GM21737 (cell line): ENCODE measurements at regions not wholly inside any gene's neighbourhood (a gene's known extent, or its start where the extent isn't known, plus 50 kb on each side); places are given as distances from the start of the nearest gene placed in this dataset.
"Not testable (repeated sequence)": the region's sequence is repeated elsewhere in the genome, so short reads cannot be mapped to it uniquely, and the experiment has no call there.

Source experiments
- ATAC-seq: cut with Tn5 transposase; IDR thresholded peaks from one replicate; pipeline ENCODE4 v1.9.1; 2021; ENCODE audit warnings: mild to moderate bottlenecking, moderate library complexity; ENCODE audit not compliant: unreplicated experiment

DNA sequence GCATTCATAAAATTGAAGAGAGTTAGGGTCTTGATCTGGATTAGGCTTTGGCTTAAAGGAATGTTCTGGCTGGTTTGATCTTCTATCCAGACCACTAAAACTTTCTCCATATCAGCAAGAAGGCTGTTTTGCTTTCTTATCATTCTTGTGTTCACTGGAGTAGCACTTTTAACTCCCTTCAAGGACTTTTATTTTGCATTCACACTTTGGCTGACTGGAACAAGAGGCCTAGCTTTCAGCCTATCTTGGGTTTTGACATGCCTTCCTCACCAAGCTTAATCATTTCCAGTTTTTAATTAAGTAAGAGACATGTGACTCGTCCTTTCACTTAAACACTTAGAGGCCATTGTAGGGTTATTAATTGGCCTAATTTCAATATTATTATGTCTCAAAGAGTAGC, 190.3 kb downstream of the RAB11FIP2 start:
- not testable (repeated sequence) for ATAC-seq

DNA sequence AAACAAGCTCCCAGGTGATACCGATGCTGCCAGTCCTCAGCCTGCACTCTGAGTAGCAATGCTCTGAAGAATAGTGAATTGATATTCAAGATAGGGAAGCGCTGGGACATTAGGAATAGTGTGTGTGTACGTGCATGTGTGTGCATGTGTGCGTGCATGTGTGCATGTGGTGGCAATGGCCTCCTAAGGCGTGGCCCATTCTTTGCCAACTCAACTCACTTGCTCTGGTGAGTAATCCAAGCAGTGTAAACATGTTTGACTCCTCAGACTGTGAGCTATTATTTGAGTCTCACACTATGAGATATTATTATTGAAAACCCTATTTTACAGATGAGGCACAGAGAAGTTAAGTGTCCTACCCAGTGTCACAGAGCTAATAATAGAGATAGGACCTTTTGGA, 186.6 kb downstream of the RAB11FIP2 start:
- no peak for ATAC-seq

DNA sequence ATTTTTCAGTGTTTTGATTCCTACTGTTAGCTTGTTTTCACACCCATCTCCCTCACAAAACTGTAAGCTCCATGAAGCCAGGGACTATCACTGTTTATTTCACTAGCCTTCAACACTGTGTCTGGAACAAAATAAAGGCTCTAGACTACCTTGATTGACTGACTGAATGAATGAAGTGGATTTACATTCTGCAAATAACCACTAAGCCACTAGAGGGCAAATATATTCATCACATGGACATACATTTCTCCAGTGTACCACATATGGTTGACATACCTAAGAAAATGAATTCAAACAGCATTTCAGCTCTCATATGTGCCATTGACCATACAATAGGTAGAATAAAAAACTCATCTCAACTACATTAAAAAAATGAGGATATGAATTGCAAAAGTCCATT, 185.9 kb downstream of the RAB11FIP2 start:
- ATAC-seq = no peak

DNA sequence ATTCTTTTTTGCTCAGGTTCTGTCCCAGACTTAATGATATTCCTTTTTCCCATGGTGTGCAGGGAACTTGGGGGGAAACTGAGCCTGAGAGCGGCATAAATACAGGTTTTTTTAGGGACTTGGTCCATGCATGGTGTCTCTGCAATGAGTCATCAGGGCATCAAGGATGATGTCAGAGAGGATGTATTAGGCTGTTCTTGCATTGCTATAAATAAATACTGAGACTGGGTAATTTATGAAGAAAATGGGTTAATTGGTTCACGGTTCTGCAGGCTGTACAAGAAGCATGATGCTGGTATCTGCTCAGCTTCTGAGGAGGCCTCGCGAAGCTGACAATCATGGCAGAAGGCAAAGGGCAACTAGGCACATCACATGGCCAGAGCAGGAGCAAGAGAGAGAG, 185.4 kb downstream of the RAB11FIP2 start:
- no peak for ATAC-seq

DNA sequence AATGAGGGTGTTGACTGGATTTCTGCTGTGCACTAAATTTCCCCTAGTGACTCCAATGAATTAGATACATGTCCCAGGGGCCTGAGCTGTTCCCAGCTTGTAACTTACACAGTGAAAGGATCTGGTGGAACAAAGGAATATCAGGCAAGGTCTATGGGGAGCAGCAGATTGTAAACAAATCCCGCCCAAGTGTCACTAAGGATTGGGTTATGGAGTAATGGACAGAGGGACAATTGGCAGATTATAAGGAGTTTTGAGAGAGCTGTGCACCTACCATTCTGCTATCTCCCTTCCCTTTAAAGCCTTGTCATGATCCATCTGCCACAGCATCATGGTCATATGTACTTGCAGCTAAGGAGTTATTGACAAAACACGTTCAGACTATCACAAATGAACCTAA, 183.0 kb downstream of the RAB11FIP2 start:
- ATAC-seq = no peak

DNA sequence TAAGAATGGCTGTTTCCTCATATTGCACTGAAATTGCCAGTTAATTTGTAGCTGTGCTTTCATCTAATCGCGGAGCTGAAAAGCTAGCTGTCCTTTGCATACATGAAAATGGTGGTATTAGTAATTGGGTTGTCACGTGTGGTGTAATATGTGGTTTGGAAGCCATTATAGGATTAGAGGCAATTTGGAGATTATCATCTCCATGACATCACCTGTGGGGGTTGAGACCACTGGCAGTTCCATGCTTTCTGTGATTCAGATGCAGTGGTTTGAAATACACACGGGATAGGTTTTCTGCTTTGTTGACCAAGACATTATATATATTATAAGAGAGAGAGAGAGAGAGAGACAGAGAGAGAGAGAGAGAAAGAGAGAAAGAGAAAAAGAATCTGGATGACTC, 180.8 kb downstream of the RAB11FIP2 start:
- no peak for ATAC-seq

DNA sequence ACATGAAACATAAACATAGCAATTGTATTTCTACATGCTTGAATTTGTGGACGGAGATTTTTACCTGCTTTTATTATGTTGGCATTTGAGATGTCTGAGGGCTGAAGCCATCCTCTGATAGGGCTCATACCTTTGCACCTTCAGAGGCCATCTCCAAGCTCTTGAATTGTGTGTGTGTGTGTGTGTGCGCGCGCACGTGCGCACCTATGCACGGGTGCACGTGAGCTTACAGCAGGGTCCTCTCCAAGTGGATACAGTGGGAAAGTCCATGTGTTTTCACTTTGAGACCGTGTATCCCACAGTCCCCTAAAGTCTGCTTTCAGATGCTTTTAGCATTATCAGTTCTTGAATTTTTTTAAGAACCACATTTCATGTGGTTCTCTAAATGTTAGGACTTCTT, 178.6 kb downstream of the RAB11FIP2 start:
- ATAC-seq = no peak

DNA sequence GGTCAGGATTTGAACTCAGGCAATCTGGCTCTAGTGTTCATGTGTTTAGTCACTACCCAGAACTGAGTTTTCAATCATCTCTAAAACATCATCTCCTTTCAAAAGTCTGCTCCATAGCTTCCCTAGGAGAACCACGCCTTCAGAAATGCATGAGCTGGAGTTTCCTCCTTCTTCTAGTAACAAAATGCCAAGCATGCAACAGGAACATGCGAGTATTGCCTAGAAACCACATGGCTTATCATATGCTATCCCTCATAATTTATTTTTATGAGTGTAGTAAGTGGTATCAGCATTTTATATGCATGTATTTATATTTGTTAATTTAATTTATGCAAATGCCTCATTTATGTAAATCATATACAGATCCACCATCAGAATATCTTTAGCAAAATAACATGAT, 170.9 kb downstream of the RAB11FIP2 start:
- ATAC-seq = no peak

DNA sequence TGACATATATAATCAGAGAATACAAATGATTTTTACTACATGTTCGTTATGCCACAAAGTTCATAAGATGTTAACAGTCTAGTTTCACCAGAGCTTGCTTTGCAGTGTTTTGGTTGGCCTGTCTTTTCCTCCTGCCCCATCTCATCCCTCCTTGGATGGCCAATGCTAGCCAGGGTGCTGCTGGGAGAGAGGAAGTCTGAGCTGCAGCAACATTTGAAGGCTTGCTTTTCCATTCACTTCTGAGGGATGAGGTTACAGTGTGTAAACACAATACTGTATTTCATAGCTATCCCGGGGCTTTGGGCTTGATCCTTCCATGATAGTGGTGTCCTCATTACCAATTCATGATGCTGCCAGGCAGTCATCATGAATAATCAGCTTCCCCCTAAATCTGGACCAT, 170.5 kb downstream of the RAB11FIP2 start:
- ATAC-seq = no peak

DNA sequence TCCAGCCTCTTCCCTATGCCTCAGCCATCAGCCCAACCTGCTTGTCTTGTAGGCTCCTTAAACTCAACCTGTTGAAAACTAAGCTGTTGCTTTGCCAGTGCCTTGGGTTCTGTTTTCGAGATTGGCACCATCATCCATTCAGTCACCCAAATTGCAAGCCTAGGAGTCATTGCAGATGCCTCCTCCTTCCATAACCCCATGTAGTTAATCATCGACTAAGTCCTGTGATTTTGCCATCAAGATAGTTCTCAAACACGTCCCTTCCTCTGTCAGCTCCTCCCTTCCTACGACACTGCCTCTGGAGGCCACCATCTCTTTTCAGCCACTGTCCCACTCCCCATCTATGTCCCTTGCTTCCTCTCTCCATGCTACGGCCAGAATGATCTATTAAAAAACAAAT, 168.1 kb downstream of the RAB11FIP2 start:
- no peak for ATAC-seq

DNA sequence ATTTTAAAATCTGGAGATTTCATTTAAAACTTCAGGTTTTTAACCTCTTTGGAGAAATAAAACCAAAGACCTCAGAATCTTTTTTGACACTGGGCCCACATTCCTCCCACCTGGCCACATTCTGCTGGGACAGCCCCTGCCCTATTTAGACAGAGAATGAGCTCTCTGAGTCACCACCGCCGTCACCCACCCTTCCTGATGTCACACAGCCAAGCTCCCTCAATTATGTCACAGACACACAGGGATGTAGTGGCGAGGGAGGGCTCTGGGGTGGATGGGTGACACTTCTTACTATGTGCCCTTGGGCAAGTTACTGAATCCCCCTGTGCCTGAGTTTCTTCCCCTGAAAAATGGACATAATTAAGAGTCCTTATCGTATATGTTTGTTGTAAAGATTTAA, 162.6 kb downstream of the RAB11FIP2 start:
- no peak for ATAC-seq

DNA sequence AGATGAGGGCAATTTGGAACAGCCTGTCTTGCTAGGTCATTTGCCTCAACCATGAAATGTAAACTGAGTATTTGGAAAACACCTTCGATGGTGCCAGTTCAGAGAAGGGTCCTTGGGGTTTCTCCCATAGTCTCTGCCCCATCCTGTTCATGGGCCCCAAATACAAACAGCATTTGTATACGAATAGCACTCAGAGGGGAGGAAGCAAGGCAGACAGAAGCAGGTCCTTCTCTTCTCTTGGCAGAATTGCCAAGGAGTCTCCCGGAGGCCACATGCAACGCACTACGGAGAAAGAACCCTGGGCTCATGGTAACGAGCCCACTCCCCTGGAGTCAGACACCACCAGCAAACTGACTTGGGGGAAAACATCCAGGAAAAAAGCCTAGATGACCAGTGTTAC, 162.1 kb downstream of the RAB11FIP2 start:
- no peak for ATAC-seq

DNA sequence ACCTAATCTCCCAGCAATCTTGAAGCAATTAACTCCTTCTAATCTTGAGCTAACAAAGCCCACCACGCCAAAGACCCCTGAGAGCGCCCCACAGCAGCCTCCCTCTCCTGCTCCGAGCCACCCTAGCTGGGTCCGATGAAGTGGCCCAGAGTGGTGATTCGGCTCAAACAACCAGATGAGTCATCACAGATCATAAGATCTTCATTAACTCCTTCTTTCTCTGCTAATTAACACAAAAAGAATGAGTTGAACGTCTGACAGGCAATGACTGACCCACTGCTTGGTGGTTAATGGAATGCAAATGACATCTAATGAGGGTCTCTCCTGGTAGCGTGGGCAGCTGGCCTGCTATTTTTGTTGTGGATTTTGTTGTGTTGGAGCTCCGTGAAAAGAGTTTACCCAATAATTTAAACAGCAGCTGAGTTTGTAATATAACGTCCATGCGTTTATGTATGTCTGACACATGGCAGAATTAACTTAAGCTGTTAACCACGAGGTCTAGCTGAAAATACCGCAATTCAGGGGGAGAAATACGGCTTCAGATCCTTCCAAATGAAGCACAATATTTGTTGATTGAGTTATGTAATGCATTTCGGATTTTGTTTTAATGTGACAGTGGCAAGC, 161.4 kb downstream of the RAB11FIP2 start:
- ATAC-seq = no peak

DNA sequence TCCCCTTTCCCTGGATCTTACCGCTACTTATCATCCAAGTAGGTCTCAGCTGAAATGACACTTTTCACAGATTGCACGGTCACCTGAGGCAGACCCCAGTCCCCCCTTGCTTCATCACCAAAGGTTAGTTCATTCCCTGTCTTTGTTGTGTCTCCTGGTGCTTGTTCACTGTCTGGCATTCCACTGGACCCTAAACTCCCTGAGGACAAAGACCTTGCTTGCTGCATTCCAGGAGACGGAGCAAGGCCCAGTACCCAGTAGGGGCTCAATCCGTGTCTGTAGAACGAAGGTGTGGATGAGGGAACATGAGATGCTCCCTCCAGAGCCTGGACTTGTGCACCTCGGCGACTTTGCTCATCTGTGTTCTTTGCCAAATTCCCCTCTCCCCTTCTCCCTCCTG, 160.0 kb downstream of the RAB11FIP2 start:
- ATAC-seq = no peak

DNA sequence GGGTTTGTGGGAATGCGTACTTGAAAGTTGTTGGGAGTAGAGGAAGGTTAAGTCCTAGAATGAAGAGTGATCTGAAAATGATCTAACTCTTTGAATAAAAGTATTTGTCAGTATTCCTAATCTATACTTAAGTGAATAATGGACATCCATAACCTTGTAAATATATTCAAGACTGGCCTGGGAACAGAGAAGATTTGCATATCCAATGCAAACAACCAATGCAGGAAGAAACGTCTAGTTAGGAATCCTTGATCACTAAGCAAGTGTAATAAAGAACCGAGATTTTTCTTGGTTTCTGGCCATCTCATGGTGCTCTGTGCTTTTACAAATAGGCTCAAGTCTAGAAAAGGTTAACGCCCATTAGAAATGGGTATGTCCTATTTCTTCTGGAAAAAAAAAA, 157.1 kb downstream of the RAB11FIP2 start:
- ATAC-seq = no peak

DNA sequence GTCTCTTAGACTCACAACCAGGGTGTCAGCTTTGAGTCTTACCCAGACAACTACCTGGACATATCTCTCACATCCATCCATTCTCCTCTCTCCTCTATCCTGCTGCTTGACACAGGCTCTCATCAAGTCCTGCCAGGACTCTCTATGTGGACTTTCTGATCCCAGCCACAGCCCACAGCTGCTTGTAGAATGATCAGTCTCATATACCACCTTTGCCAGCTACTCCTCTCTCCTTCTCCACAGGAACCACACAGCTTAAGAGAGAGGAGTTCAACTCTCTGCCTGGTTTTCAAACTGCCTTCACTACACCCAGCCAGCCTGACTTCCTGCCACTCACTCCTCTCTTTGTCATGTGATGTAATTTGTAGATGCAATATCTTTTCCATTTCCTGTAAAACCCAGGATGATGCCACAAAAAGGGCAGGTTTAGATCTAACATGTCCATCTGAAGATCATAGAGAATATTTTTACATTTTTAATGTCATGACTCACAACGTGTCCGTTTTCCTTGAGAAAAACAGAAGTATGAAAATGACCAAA, 154.0 kb downstream of the RAB11FIP2 start:
- no peak for ATAC-seq

DNA sequence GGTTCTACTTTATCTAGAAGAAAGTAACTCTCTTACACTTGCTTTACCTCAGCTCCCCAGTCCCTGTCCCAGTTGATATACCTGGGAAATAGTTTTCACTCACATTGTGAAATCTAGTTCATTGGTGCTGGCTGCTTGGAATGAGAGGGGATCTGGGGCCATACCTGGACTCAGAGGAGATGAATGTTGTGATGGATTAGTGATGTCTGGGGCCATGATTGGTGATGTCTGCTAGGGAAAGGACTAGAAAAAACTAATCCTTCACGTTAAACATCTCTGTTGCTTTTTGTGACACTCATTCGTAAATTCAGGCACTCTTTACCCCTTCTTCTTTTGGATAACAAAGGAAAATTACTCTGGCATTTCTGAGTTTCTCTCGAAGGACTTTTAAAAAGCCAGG, 152.4 kb downstream of the RAB11FIP2 start:
- no peak for ATAC-seq

DNA sequence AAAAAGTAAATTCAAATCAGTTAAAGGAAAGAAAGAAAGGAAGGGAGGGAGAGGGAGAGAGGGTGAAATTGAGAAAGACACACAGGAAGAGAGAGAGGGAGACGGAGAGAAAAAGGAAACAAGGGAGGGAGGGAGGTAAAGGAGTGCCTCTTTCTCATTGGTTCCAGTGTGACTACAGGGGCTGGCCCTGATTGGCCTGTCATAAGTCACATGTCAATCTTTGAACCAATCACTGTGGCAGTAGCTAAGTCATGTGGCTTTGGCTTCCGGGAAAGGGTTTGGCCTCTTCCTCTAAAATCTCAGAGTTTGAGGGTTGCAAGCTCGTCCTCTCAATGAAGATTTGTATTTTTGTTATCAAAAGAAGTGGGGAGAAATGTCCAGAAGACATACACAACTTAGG, 150.2 kb downstream of the RAB11FIP2 start:
- no peak for ATAC-seq

DNA sequence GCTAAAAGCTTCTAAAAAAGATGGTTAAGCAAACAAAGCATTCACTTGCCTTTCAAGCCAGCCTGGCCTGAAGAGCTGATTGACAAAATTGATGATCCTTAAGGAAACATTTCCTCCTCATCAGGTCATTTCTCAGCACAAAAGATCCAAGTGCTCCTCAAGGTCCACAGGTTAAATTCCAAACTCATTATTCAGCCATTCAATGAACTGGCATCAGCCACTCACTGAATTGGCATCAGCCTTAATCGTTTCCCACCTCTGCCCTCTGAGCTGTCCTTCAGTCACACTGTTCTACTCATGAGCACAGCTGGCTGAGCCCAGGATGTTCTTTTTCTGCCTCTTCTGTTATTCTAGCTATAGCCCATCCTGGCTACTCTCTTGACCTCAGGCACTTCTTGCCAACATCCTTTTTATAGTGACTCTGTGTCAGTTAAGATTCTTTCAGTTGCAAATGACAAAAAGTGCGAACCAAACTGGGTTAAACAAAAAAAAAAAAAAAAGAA, 147.5 kb downstream of the RAB11FIP2 start:
- no peak for ATAC-seq

DNA sequence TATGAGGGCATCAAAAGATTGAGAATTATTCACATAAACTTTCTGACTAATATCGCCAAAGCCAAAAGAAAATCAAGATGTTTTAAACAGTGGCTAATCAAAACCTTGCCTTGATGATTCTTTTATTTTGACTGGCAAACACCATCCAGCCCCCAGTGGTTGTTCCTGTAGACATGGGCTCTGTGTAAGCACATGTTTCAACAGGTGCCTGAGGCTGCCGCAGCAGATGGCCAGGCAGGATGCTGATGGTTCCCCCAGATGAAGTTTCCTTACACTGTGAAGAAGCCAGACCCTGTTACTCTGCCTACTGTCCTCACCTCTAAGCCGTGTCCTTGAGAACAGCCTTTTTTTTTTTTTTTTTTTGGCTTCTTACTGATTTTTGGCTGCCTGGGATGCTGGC, 146.5 kb downstream of the RAB11FIP2 start:
- no peak for ATAC-seq

DNA sequence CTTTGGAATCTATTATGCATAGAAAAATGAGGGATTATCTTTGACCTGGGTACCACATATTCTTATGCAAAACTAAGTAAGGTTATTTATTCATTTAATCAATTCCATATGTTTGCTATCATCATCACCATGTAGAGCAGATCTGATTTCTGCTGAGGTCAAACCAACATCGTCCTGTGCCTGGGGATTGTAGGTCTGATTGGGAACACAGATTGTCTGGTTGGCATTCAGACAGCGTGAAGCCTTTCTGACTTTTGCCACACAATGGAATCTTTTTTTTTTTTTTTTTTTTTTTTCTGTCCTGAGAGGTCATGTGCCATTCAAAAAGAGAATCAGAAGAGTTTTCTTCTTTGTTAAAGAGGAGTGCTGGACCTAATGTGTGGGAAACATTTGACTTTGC, 142.9 kb downstream of the RAB11FIP2 start:
- no peak for ATAC-seq

DNA sequence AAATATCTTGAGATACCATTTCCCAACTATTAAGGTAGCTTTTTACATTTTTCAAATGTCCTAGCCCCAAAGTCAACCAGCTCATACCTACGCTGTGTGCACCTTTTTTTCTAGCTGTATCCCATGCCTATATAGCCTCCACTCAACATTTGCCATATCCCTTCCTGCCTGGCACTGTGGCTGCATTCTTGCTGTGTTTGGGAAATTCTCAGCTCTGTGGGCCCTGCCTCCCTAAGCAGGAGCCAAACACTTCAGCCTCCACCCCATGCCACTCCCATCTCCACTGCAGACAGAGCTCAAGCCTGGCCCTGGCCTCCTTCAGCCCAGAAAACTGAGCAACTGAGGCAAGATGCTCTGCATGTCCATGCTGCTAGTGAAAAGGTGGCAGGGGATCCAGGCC, 141.3 kb downstream of the RAB11FIP2 start:
- ATAC-seq = no peak

DNA sequence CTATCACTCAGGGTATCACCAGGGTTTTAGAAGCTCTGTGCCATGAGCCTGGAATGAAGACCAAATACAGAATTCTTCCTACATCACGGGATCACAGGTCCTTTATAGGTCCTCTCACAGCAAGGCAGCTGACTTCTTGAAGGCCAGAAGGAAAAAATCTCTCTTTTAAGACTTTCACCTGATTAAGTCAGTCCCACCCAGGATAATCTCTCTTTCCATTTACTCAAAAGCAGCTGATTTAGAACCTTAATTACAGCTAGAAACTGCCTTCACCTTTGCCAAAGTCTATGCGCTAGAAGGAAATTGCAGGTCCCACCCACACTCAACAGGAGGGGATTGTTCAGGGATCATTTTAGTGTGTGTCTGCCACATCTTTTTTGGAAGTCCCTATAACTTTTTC, 135.1 kb downstream of the RAB11FIP2 start:
- no peak for ATAC-seq
